Ramos (cell line): ENCODE measurements at regions not wholly inside any gene's neighbourhood (a gene's known extent, or its start where the extent isn't known, plus 50 kb on each side); places are given as distances from the start of the nearest gene placed in this dataset.

Source experiments
- in situ Hi-C: fragments of 300-500 bp; cut with MboI; formaldehyde crosslinking; loops from one replicate; pipeline ENCODE4 v1.14.3; 2022; ENCODE audit warnings: low sequenced_read_pairs; ENCODE audit not compliant: unreplicated experiment

GRCh38 chr13:21988624-21989023 is 317.8 kb downstream of the FGF9 start:
- in situ Hi-C loops = no loop called here

- in situ Hi-C loops = no loop called here
Observed at GRCh38 chr13:21996049-21996448, 325.2 kb downstream of the FGF9 start.

GRCh38 chr13:21997726-21998125 is 326.9 kb downstream of the FGF9 start:
- in situ Hi-C loops = no loop called here

GRCh38 chr13:21998279-21998990 is 327.6 kb downstream of the FGF9 start:
- in situ Hi-C loops = no loop called here

- in situ Hi-C loops = loop anchor here (25.0 kb wide), 1 partner anchor 113 kb away; no protein-coding TSS in a partner anchor
Observed at GRCh38 chr13:21999666-22000065, 328.8 kb downstream of the FGF9 start.

- in situ Hi-C loops = loop anchor here (25.0 kb wide), 1 partner anchor 112 kb away; no protein-coding TSS in a partner anchor
Observed at GRCh38 chr13:22000191-22000590, 329.3 kb downstream of the FGF9 start.

- in situ Hi-C loops = loop anchor here (25.0 kb wide), 1 partner anchor 111 kb away; no protein-coding TSS in a partner anchor
Observed at GRCh38 chr13:22001336-22001735, 330.5 kb downstream of the FGF9 start.

GRCh38 chr13:22002893-22003292 is 332.0 kb downstream of the FGF9 start:
- in situ Hi-C loops = loop anchor here (25.0 kb wide), 1 partner anchor 109 kb away; no protein-coding TSS in a partner anchor

- in situ Hi-C loops = loop anchor here (25.0 kb wide), 1 partner anchor 103 kb away; no protein-coding TSS in a partner anchor
Observed at GRCh38 chr13:22009500-22009899, 338.6 kb downstream of the FGF9 start.

- in situ Hi-C loops = loop anchor here (25.0 kb wide), 1 partner anchor 102 kb away; no protein-coding TSS in a partner anchor
Observed at GRCh38 chr13:22009937-22010336, 339.1 kb downstream of the FGF9 start.

GRCh38 chr13:22012686-22013085 is 341.8 kb downstream of the FGF9 start:
- in situ Hi-C loops = loop anchor here (25.0 kb wide), 1 partner anchor 100 kb away; no protein-coding TSS in a partner anchor

GRCh38 chr13:22014469-22014868 is 343.6 kb downstream of the FGF9 start:
- in situ Hi-C loops = loop anchor here (25.0 kb wide), 1 partner anchor 98 kb away; no protein-coding TSS in a partner anchor

GRCh38 chr13:22017226-22017625 is 346.4 kb downstream of the FGF9 start:
- in situ Hi-C loops = loop anchor here (25.0 kb wide), 1 partner anchor 95 kb away; no protein-coding TSS in a partner anchor

- in situ Hi-C loops = loop anchor here (25.0 kb wide), 1 partner anchor 94 kb away; no protein-coding TSS in a partner anchor
Observed at GRCh38 chr13:22018076-22018835, 347.4 kb downstream of the FGF9 start.

- in situ Hi-C loops = loop anchor here (25.0 kb wide), 1 partner anchor 93 kb away; no protein-coding TSS in a partner anchor
Observed at GRCh38 chr13:22018836-22019210, 347.9 kb downstream of the FGF9 start.

GRCh38 chr13:22024381-22024994 is 353.6 kb downstream of the FGF9 start:
- in situ Hi-C loops = loop anchor here (25.0 kb wide), 1 partner anchor 88 kb away; no protein-coding TSS in a partner anchor

- in situ Hi-C loops = no loop called here
Observed at GRCh38 chr13:22027566-22027965, 356.7 kb downstream of the FGF9 start.

- in situ Hi-C loops = no loop called here
Observed at GRCh38 chr13:22028831-22029230, 358.0 kb downstream of the FGF9 start.

- in situ Hi-C loops = no loop called here
Observed at GRCh38 chr13:22030321-22030720, 359.4 kb downstream of the FGF9 start.

- in situ Hi-C loops = no loop called here
Observed at GRCh38 chr13:22031702-22032286, 360.9 kb downstream of the FGF9 start.
